Inflammatory macrophage treated with lipopolysaccharide for 4 hours (primary cell): ENCODE measurements at regions not wholly inside any gene's neighbourhood (a gene's known extent, or its start where the extent isn't known, plus 50 kb on each side); places are given as distances from the start of the nearest gene placed in this dataset.

Experiments
- DNase-seq: peaks from one replicate; pipeline ENCODE4 v3.0.0-alpha.2; 2020

DNA sequence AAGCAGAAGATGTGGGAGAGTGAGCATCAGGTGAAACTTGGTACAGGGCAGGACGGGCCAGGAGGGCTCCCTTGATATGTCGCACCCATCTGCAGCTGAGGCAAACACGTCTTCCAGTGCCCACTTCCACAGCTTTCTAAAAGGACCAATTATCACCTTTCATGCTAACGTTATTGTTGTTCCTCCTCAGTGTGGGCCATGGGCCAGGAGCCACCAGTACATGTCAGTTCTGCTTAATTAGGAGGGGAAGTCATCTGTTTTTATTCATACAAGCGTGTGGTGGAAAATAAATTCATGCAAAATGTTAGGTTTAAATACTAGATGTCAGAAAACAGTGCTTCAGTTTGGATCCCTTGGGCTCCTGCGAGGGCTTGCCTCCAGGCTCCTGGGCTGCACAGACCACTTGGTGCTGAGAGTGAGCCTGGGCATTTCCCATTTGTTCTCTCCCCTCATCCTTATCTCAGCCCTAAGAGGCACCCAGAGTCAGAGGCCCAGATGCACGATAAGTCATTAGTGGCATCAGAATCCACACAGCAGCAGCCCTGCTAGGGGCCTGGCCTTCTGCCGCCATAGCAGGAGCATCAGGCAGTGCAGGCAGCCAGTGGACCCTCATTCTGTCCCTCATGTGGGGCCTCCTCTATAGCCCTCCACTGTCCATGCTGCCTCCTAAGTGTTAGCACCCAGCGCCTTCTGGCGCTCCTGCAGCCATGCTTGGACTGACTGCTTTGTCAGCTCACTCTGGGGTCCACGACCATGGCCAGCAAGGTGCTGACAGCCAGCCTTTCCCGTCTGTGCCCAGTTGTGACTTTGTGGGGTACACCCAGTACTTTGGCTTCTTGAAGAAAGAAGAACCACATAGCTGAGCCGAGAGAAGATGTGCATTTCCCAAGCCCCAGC is 539.8 kb upstream of the RAB6C start:
- DNase-seq, result no peak

DNA sequence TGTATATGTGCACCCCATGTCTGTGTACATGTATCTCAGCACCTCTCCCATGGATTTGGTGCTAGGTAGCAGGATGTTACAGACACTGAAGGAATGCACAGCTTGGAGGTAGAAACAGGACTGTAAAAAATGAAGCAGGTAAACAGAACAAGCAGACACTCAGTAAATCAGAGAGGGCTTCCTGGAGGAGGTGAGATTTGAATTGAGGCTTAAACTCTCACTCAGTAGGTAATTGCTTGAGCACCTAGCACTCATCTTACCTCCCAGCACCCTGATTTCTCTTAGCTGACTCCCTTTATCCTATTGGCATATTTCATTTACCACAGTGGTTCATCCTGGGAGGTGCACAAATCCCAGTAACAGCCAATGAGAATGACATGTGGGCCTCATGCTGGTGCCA is 537.9 kb upstream of the RAB6C start:
- no peak for DNase-seq

GRCh38 chr2:129443235-129443864 is 536.1 kb upstream of the RAB6C start:
- DNase-seq, result no peak

- DNase-seq, result no peak
Observed at GRCh38 chr2:129443865-129444739, 535.4 kb upstream of the RAB6C start.

DNA sequence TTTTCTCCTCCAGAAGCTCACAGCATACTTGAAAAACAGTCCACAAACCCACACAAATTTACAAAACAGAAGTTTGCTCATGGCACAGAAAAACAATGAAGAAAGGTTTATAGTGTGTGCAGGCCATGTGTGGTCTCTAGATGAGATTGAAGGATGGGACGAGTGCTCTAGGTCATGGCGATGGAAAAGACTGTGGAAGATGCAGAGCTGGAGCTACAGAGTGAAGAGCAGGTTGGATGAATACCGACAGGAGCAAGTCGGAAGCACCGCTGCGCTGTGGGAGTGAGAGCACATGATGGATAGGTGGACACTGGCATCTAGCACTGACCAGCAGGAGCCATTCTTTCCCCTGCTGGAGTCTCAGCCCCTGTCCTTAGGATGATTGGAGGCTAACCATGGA is 534.7 kb upstream of the RAB6C start:
- no peak for DNase-seq

DNA sequence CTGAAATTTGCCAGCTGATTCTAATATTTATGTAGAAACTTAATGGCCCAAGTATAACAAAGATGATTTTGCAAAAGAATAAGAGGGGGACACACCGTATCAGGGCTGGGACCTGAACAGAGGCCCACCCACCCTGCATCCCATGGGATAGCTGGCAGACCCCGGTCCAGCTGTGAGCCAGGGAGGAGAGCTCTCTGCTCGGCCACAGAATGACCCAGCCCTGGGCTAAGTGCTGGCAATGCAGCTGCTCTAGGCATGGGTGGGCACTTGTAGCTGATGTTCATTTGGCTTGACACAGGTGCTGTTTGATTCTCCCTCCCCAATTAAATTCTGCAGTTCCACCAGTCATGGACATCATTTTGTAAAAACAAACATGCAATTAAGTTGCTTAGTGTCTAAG is 522.8 kb upstream of the RAB6C start:
- no peak for DNase-seq

DNA sequence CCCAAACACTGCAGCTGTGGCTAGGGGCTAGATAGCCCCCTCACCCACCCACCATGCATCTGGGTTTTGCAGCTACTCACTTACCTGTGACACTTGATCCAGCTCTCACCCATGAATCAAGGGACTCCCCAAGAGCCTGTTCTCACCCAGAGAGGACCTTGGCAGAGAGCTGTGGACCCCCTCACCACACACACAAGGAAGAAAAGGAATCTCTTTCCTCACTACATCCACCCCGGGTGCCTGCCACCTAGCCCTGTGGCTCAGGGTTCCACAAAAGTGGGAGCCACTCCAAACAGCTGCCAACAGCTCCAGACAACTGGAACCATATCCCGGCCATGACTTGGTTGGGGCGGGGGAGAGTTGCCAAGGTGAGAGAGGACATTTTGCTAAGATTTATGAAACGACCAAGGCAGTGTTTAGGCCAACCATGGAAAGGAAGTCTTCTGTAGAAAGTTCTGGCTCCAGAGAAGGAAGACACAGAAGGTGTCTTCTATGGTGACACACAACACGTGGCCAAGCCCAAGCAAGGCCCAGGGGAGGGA is 522.1 kb upstream of the RAB6C start:
- DNase-seq, result no peak

DNA sequence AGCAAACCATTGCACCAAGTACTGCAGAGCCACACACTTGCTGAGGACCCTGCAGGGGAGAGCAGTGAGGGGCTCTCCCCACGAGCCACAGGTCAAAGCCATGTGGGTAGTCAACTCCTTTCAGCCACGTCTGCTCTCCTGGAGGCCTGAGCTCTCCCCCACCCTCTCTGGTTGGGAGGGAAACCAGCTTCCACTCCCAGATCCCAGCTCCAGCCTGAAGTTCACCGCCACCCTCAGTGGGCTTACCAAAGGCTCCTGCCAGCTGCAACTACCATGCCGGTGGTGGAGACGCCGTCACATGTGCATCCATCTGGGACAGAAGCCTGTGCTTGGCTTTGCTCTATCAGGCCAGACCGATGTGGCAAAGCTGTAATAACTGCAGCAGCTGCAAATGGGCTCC is 521.5 kb upstream of the RAB6C start:
- no peak for DNase-seq

GRCh38 chr2:129458436-129458835 is 521.0 kb upstream of the RAB6C start:
- no peak for DNase-seq

DNA sequence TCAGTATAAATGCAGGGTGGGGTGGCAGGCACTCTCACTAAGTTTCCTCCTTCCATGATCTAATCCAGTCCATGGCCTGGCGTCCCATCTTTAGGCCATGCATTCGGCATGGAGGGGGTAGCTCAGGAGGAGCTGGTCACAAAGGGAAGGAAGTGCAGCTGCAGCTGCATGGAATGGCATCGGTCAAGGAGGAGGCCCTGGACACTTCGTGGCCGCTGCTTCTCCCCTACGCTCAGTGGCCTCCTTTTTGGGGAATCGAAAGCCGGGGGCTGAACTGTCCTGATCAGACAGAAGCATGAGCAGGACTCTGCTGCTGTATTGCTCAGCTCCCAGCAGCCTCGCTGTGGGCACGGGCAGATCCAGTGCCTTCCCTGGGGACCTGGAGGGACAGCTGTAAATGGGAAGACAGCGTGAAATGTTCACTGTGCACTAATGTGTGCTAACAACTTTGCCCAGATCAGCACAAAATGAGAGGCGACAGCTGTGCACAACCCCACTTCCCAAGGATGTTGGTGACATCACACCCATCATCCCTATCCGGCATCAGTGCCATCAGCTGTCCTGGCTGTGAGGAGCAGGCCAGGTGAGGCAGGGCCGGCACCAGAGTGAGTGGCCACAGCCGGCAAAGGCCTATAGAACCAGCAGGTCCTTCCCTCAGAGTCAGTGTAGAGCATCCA is 520.1 kb upstream of the RAB6C start:
- no peak for DNase-seq

DNA sequence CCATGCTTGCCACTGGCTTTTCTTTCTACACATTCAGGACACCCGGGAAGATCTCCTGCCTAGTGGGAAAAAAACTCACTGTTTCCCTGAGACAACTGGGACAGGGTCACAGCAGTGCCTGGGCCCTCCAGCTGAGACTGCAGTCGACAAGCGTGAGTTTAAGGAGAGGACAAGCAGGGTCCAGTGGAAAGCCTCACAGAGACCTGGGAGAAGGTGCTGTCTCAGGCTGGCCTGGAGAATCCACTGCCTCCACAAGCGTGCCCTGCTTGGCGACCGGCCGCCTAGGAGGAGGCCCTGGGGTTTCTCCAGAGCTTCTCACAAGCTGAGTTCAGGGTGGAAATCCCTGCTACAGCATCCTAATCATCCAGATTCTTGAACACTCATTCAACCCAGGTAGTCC is 519.6 kb upstream of the RAB6C start:
- DNase-seq, result no peak

DNA sequence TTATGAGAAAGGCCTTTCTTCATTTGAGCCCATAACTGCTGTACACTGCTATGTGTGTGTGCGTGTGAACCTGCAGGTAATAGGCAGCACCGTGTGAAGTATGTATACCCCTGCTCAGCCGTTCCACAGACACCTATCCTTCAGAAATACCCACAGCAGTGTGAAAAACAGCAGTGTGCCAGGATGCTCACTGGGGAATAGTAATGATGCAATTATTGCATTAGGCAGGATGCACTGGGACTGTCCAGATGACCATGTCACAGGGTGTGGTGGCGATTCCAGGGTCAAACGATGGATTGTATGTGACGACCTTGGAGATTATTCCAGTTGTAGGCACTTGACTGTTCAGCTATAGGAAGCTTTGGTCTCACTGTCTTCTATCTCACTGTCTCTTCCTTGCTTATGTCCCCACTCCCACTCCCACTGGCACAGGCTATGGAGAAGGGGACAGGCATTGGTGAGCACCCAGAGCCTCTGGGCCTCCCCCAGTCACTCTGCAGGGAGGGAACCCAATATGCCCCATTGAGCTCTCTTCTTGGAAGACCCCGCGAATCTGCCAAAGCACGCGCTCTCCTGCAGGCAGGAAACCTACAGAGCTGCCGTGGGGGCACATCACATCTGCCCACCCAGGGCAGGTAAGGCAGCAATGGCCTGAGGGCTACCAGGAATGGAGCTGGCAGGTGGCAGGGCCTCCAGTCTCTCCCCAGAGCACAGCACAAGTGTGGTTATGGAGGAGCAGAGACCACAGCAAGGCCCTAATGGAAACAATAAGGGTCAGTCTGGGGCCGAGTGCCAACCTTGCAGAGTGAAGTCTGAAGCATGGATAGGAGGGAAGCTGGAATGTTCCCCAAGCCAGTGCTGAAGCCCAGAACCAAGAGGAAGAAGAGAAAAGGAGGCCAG is 518.9 kb upstream of the RAB6C start:
- DNase-seq, result no peak

GRCh38 chr2:129462349-129462748 is 517.1 kb upstream of the RAB6C start:
- DNase-seq, result no peak

GRCh38 chr2:129462967-129463366 is 516.5 kb upstream of the RAB6C start:
- no peak for DNase-seq

GRCh38 chr2:129464036-129464435 is 515.4 kb upstream of the RAB6C start:
- DNase-seq, result no peak

- DNase-seq, result no peak
Observed at GRCh38 chr2:129464631-129465030, 514.8 kb upstream of the RAB6C start.

- no peak for DNase-seq
Observed at GRCh38 chr2:129465045-129465444, 514.4 kb upstream of the RAB6C start.

DNA sequence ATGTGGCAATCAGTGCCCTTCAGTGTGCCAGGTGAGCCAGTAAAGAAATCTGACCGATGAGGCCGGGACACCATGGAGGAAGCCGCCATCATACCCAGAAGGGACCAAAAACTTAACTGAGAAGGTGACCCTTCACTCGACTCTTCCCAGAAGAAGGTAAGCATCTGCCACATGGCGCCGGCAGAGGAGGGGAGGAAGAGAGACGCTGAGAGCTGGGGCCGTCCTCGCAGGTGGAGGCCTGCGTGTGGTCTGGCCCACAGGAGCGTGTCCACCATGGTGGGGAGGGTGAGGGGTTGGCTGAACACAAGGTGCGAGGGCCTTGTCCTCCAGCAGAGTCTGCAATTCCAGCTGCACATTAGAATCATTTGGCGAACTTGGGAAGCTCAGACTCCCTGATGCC is 513.1 kb upstream of the RAB6C start:
- no peak for DNase-seq

DNA sequence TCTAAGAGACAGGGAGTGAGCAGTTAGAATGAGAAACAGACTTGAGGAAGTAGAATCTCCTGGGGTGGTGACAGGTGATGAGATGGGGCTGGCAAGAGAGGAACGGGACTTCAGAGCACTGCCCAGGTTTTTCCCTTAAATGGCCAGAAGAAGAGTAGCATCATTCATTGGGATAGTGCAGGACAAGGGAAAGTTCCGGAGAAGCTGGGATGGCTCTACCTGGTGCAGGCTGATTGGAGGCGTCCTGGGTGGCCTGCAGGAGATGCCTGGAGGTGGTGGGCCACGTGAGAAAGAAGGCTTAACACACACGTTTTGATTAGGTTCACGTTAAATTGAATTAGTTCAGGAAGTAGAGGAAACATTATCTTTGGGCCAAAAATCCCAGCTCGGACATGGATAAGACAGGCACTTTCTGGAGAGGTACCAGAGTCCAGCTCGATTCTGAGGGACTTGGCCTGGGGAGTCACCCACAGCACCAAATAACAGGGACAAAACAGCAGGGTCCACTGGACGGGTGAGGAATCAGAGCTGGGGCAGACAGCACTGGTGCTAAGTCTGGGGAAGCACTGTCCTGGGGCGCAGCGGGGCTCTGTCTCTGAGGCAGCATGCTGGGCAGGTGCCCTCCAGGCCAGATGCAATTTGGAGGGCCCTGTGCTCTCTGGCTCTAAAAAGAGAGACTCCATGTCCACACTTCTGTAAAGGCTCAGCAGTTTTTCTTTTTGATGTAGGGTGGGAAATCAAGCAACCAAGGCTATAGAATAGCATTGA is 512.3 kb upstream of the RAB6C start:
- DNase-seq, result no peak

- no peak for DNase-seq
Observed at GRCh38 chr2:129467941-129468340, 511.5 kb upstream of the RAB6C start.

GRCh38 chr2:129468879-129469278 is 510.6 kb upstream of the RAB6C start:
- no peak for DNase-seq
